ENCODE measurements at regions not wholly inside any gene's neighbourhood (a gene's known extent, or its start where the extent isn't known, plus 50 kb on each side); places are given as distances from the start of the nearest gene placed in this dataset.

DNA sequence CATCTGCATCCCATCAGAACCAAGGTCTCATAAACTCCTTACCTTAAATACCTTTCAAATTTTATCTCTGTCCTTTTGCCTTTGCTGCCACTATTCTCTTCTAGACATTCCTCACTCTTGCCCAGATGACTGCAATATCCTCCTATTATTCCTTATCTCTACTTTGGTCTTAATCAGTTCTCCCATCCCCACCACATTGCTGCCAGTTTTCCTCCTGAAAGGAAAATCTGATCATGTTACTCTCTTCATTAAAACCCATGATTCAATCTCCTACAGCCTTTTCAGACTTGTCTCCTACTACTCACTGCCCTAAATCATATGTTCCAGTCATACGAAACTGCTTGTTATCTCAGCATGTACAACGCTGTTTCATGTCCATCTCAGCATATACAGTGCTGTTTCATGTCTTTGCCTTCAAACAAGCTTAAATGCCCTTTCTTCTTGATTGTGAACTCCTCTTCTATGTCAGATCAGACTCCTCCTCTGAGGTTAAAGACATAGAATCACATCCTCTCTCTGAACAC lies 152.6 kb upstream of the FST start:
- DNase-seq (ENCODE audit: low read depth, low spot score): no peak

- DNase-seq (ENCODE audit: low read depth, low spot score): no peak
Observed at GRCh38 chr5:53330491-53330890, 149.9 kb upstream of the FST start.

DNA sequence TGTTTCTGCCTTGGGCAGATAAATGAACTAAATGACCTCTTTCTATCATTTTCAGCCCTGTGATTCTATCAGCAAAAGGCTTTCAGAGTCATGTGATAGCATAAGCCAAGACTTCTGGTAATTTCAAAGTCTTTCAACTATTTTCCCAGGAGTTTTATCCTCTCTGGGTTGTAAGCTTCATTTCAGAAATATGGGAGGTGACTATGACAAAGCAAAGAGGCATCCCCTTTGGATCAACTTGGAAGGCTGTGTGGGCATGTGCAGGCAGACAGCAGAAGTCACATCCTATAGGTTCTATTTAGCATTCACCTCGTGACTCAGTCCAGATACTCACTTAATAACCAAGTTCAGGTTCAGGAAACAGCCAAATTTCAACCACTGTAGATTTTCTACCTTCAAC lies 149.0 kb upstream of the FST start:
- no peak for DNase-seq (ENCODE audit: low read depth, low spot score)

DNA sequence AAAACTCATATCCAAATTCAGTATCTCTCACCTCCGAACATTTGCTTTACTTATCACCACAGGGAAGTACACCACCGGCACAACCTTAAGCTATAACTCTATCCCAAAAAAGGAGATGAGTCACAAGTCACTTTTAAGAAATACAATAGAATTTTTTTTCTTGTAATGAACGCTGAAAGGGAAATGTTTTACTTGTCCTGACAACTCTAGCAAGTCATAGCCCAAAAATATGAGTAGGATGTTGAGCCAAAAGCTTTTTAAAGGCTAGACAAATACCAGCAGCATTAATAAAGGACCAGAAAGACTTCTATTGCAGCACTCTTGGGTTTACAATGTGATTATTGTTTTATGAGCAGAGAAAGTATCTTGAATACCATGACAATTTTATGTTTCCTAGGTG lies 147.3 kb upstream of the FST start:
- DNase-seq (ENCODE audit: low read depth, low spot score): no peak

- no peak for DNase-seq (ENCODE audit: low read depth, low spot score)
Observed at GRCh38 chr5:53334431-53334941, 145.9 kb upstream of the FST start.

- no peak for DNase-seq (ENCODE audit: low read depth, low spot score)
Observed at GRCh38 chr5:53335115-53335514, 145.3 kb upstream of the FST start.

GRCh38 chr5:53337827-53338226 lies 142.6 kb upstream of the FST start:
- DNase-seq (ENCODE audit: low read depth, low spot score): no peak

DNA sequence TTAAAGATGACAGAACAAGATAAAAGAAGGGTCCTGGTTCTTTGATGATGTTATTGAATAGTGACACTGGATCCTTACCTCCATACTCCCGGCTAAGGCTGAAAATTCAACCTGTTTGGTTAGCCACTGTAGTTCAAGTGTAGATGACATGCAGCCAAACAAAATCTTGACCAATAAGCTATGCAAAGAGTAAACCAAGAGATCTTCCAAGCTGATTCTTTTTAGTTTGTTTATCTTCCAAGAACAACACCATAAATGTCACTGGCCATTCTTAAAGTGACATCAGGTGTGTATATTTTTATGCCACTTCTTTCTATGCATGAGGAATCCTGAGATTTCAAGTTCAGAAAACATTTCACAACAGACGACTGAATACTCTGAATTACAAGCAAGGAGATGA lies 141.5 kb upstream of the FST start:
- DNase-seq (ENCODE audit: low read depth, low spot score): no peak

DNA sequence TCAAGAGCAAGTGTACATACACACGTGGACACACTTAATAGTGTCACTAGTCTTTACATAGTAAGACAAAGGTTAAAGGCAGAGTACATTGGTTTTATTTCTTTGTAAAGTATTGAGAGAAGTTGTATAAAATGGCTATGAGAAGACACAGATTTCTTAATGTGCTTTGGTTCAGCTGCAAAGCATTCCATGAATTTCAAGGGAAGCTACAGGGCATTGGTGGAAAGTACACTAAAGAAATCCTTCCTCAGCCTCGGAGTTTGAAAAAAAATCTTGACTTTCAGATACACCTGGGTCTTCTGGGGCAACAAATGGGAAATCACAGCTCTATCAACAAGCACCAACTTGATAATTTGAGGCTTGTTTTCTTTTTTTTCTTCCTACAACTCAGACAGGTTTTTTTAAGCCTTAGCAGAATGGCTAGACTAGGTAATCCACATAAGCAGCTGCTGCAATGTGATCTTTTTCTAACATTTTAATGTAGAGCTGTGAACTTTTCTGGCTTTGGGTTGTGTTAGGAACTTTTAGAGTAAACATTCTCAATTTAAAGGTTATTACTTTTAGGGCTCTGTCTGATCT lies 140.4 kb upstream of the FST start:
- no peak for DNase-seq (ENCODE audit: low read depth, low spot score)

DNA sequence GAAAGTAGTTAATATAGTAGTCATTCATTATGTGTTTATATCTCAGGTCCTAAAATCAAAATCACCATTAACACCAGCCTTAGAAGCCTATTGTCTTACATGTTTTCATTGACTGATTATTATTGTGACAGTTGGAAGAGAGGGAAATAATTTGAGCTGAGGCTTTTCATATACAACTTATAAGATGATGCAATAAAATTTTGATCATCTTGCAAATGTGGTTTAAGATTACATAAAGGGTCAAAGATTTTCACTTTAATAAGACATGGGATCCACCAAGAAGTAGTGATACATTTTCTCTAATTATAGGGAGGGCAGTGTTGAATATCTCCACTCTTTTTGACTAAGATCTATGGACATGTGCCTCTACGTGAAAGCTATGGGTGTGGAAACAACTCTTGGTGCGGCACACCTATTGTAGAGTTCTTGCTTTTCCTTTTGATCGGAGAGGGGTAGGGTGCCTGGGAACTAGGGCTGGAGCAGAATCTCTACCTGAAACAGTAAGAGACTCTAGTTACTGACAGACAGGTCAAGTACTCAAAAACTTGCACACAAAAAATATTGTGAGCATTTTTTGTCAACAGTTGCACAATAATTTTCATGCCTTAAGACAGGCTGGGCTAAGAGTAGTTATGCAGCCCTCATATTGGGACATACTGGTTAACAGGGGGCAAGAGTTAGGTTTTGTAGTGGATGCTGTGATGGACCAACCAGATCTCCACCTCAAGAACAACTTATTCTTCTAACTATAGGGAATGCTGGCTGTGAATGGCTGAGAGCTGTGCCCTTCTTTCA lies 139.3 kb upstream of the FST start:
- DNase-seq (ENCODE audit: low read depth, low spot score): no peak

DNA sequence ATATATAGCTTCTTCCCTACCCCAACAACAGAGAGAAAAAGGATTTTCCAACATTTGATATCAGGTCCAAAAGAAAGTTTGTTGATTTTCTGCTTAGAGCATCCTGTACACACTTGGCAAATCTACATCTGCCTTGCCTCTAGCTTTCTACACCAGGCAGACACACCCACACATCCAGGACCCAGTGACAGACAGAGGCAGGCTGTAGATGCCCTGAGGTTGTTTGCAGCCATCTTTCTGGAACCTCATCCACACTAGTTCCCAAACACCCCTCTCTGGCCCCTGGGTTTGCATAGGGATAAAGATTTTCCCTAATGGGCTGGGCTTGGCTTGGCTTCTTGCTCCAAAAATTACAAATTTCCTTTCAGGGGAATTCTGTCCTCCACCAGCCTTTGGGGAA lies 138.2 kb upstream of the FST start:
- DNase-seq (ENCODE audit: low read depth, low spot score): no peak

- no peak for DNase-seq (ENCODE audit: low read depth, low spot score)
Observed at GRCh38 chr5:53343187-53343586, 137.2 kb upstream of the FST start.

DNA sequence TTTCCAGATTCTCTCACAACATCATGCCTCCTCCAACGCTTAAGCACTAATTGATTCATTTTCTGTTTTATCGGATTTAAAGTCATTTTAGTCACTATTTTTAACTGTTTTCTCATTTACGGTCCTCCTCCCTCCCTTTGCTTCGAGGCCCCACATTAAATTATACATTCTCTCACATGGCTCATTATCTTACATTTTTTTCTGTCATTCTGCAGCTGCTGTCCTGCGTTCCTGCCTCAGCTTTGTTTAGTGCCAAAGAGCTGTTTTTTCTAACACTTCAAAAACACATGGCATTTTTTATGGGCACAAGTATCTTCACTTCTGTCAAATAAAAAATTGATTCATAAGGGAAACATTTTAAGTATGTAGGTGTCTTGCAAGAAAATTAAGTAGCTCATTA lies 130.1 kb upstream of the FST start:
- DNase-seq (ENCODE audit: low read depth, low spot score): no peak

DNA sequence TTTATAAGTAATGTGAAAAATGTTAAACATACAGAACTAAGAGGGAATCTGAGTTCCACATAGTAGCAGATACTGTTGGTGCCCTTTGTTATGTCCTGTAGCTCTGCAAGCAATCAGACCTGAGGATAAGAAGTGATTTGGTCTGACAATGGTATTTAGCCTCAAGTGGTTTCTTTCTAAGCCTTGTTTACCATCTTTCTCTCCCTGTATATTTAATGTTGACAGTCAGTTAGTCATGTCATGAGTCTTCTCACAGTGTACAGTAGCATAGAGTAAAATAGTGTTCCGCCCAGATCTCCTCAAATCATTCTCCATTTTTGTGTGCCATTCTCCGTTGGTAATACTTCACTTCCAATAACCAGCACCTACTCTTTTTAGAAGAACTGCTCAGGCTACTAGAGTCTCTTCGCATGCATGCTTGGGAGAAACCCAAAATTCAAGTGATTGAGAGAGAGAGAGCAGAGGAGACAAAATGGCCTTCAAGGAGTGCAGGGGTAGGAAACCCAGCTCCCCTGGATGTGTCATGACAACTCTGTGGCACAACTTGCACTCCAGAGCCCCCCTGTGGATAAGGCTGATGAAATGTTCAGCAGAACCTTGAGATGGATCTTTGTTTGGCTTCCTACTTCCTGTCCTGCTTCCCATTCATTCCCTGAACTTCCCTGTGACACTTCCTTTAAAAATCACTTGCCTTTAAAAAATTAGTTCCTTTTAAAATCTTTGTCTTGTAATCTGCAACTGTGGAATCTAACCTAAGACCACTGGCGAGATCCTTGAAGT lies 129.2 kb upstream of the FST start:
- peak; percentile 14 for DNase-seq (ENCODE audit: low read depth, low spot score)

DNA sequence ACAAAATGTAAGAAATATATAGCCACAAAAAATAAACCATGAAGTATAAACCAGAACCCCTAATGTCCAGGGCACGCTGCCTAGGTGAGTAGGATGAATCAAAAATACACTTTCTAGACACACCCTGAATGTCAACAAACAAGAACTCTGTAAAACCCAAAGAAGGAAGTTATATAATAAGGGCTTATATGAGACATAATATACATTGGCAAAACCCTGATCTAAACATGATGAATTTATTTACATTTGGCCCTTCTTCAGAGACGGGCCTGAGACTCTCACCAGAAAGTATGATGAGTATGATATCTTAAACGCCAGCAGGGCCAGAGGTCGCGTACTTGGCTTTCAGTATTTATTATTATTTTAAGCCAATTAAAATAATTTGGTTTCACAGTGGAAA lies 125.1 kb upstream of the FST start:
- DNase-seq (ENCODE audit: low read depth, low spot score): no peak

DNA sequence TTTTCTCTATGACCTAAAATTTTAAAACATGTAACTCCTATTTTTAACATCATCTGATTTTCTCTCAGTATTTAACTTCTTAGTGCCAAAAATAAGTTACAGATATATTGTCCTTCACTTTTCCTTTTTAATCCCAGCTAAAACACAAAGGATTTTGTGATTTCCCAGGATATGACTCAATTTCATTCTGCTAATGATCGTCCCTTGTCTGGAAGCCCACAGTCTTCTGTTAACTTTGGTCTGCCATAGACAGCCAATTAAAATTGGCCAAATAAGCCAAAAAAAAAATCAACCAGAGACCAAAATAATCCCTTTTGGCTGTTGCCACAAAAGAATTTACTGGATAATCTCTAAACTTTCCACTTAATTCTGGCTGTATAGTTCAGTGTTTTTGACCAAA lies 124.5 kb upstream of the FST start:
- DNase-seq (ENCODE audit: low read depth, low spot score): no peak

DNA sequence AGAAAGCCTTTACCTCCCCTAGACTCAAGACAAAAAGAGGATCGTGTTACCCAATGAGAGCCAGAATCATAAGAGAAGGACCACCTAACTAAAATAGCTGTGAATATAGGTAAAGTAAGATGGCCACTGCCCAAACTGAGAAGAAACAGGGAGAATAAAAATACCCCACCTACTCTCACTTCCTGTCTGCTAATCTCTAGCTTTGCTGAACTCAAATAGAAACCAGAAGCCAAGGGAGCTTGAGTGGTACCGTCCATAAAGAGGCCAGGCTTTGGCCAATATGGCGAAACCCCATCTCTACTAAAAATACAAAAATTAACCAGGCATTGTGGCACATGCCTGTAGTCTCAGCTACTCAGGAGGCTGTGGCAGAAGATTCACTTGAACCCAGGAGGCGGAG lies 123.0 kb upstream of the FST start:
- no peak for DNase-seq (ENCODE audit: low read depth, low spot score)

GRCh38 chr5:53358794-53359193 lies 121.6 kb upstream of the FST start:
- no peak for DNase-seq (ENCODE audit: low read depth, low spot score)

GRCh38 chr5:53359916-53360517 lies 120.4 kb upstream of the FST start:
- no peak for DNase-seq (ENCODE audit: low read depth, low spot score)

DNA sequence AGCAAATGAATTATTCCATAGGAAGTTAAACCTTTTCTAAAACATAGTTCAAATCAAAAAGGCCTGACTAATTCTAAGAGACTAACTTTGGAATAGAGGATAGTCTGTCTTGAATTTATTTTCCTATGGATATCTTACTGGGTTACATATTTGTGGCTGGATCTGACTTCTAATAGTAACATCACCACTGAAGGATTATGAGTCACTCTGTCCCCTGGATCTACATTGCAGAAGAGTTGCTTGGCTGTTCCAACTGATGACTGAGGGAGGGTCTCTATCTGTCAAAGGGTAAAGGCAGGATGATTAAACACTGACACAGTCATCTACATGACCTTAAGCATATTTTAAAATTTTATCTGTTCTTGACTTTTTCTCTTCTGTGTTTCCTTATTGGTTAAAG lies 119.6 kb upstream of the FST start:
- no peak for DNase-seq (ENCODE audit: low read depth, low spot score)

DNA sequence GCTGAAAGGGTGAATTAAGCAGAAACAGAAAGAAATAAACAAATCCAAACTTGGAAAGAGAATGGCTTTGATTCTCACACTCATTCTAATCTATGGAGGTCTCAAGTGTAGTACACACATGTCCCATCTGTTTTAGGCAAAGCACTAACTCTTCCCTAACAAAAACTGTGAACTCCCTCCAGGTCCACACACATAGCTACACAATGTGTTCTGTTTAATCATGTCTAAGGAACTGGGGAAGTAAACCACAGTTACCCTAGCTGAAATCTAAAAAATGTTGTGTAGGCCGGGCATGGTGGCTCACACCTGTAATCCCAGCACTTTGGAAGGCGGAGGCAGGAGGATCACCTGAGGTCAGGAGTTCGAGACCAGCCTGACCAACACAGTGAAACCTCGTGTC lies 118.7 kb upstream of the FST start:
- no peak for DNase-seq (ENCODE audit: low read depth, low spot score)

- no peak for DNase-seq (ENCODE audit: low read depth, low spot score)
Observed at GRCh38 chr5:53362521-53362941, 117.9 kb upstream of the FST start.

All from ELF-1 (cell line).